OCI-LY7 (cell line): ENCODE measurements at regions not wholly inside any gene's neighbourhood (a gene's known extent, or its start where the extent isn't known, plus 50 kb on each side); places are given as distances from the start of the nearest gene placed in this dataset.

ENCODE experiments used
- CTCF ChIP-seq: fragments of 200-600 bp; sonication (generic); conservative IDR thresholded peaks from 2 replicates; pipeline ENCODE4 v1.5.1; 2014; ENCODE audit warnings: mild to moderate bottlenecking, antibody characterized with exemption, low read length, moderate library complexity, mixed read lengths
- EZH2phosphoT487 ChIP-seq: fragments of 200-600 bp; sonication (generic); IDR thresholded peaks from 2 replicates; pipeline ENCODE4 v1.6.1; 2018; ENCODE audit warnings: low read depth, borderline replicate concordance, mild to moderate bottlenecking, mixed run types, antibody characterized with exemption, low read length, moderate library complexity, mixed read lengths

- TF ChIP-seq CTCF (no peak), EZH2phosphoT487 (no peak)
Observed at GRCh38 chr9:108225149-108225800, 630.5 kb downstream of the ACTL7B start.
